ENCODE measurements at regions not wholly inside any gene's neighbourhood (a gene's known extent, or its start where the extent isn't known, plus 50 kb on each side); places are given as distances from the start of the nearest gene placed in this dataset.

DNA sequence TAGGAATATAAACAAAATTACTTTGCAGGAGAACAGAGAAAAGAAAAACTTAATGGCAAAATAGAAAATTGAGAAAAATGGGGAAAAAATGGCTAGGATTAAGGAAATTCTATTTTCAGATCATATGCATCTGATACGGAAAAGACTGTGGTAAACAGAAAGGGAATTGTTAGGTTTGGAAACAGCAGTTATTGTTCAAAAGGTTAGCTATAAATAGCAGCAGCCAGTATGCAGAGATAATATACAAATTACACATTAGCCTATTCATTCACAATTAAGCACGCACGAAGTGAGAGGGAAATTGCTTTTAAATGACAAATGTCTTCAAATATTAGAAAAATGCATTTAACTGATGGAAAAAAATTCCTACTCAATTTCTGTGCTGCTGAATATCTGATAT, 224.1 kb upstream of the FAM3C start:
- TF ChIP-seq POLR2A (IDR thresholded peaks at IDR 0.05) (no peak), POLR2AphosphoS5 (IDR thresholded peaks at IDR 0.05) (no peak)
- TF ChIP-seq, protein P1, sequence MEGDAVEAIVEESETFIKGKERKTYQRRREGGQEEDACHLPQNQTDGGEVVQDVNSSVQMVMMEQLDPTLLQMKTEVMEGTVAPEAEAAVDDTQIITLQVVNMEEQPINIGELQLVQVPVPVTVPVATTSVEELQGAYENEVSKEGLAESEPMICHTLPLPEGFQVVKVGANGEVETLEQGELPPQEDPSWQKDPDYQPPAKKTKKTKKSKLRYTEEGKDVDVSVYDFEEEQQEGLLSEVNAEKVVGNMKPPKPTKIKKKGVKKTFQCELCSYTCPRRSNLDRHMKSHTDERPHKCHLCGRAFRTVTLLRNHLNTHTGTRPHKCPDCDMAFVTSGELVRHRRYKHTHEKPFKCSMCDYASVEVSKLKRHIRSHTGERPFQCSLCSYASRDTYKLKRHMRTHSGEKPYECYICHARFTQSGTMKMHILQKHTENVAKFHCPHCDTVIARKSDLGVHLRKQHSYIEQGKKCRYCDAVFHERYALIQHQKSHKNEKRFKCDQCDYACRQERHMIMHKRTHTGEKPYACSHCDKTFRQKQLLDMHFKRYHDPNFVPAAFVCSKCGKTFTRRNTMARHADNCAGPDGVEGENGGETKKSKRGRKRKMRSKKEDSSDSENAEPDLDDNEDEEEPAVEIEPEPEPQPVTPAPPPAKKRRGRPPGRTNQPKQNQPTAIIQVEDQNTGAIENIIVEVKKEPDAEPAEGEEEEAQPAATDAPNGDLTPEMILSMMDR (IDR thresholded peaks at IDR 0.05): no peak

Data from breast epithelium (tissue), 3 donors.